ENCODE measurements at regions not wholly inside any gene's neighbourhood (a gene's known extent, or its start where the extent isn't known, plus 50 kb on each side); places are given as distances from the start of the nearest gene placed in this dataset.

GRCh38 chr13:34352958-34353357 lies 535.0 kb downstream of the RFC3 start:
- no peaks in the 10 kb centered on the region for H3K79me2 ChIP-seq (ENCODE audit: low read depth)
- no peak for DNase-seq
- H2AFZ ChIP-seq, result no peak overlapping the region
- no peak overlapping the region for H3K4me2 ChIP-seq
- POLR2A ChIA-PET (ENCODE audit: unreplicated experiment), result no interaction called here
- H3K4me1 ChIP-seq (replicated peaks; ENCODE audit: insufficient read depth), result peaks cover 42% of the 10 kb centered on the region
- CTCF ChIA-PET, result no interaction called here
- intact Hi-C loops (cut with micrococcal nuclease; ENCODE audit: unreplicated experiment), result no loop called here
- peaks cover 2% of the 10 kb centered on the region; the same call in 1 of the 2 replicates for H3K9me3 ChIP-seq (ENCODE audit: insufficient read depth, low read depth)
- no peak overlapping the region for H3K27ac ChIP-seq
- H3K27me3 ChIP-seq (ENCODE audit: insufficient read depth, low read depth), result no peaks in the 10 kb centered on the region
- no peaks in the 10 kb centered on the region for H3K36me3 ChIP-seq (ENCODE audit: low read depth)
- H3K9me2 ChIP-seq (ENCODE audit: insufficient read depth), result no peaks in the 10 kb centered on the region
- no TSS peak for BruUV-seq (replicated peaks)
- TF ChIP-seq CTCF (conservative IDR thresholded peaks at IDR 0.05) (no peak), EZH2 (IDR thresholded peaks at IDR 0.05; ENCODE audit: low read depth) (no peak)
- peaks cover 35% of the 10 kb centered on the region for H3F3A ChIP-seq (ENCODE audit: insufficient read depth, low read depth)
- H4K20me1 ChIP-seq (ENCODE audit: insufficient read depth), result no peaks in the 10 kb centered on the region
- H3K4me3 ChIP-seq, result no peak overlapping the region

GRCh38 chr13:34356686-34357434 lies 538.9 kb downstream of the RFC3 start:
- BruUV-seq (replicated peaks), result no TSS peak
- Histone ChIP-seq H3K9me2 (ENCODE audit: insufficient read depth) (no peaks in the 10 kb centered on the region), H2AFZ (peak overlapping the region; percentile 61), H3K27me3 (ENCODE audit: insufficient read depth, low read depth) (no peaks in the 10 kb centered on the region), H4K20me1 (ENCODE audit: insufficient read depth) (no peaks in the 10 kb centered on the region), H3K4me2 (peak overlapping the region; percentile 55), H3K9me3 (ENCODE audit: insufficient read depth, low read depth) (no peaks in the 10 kb centered on the region; the same call in none of the 2 replicates), H3K4me3 (no peak overlapping the region), H3K27ac (peak overlapping the region; percentile 87), H3K79me2 (ENCODE audit: low read depth) (no peaks in the 10 kb centered on the region), H3F3A (ENCODE audit: insufficient read depth, low read depth) (peaks cover 34% of the 10 kb centered on the region; the same call in 1 of the 2 replicates), H3K4me1 (replicated peaks; ENCODE audit: insufficient read depth) (peaks cover 47% of the 10 kb centered on the region), H3K36me3 (ENCODE audit: low read depth) (no peaks in the 10 kb centered on the region)
- ChIA-PET POLR2A (ENCODE audit: unreplicated experiment) (no interaction called here), CTCF (no interaction called here)
- TF ChIP-seq EZH2 (IDR thresholded peaks at IDR 0.05; ENCODE audit: low read depth) (no peak), CTCF (conservative IDR thresholded peaks at IDR 0.05) (no peak)
- DNase-seq, result no peak
- intact Hi-C loops (cut with micrococcal nuclease; ENCODE audit: unreplicated experiment), result loop anchor here (5.0 kb wide), 3 partner anchors 110 to 800 kb away; no protein-coding TSS in a partner anchor

DNA sequence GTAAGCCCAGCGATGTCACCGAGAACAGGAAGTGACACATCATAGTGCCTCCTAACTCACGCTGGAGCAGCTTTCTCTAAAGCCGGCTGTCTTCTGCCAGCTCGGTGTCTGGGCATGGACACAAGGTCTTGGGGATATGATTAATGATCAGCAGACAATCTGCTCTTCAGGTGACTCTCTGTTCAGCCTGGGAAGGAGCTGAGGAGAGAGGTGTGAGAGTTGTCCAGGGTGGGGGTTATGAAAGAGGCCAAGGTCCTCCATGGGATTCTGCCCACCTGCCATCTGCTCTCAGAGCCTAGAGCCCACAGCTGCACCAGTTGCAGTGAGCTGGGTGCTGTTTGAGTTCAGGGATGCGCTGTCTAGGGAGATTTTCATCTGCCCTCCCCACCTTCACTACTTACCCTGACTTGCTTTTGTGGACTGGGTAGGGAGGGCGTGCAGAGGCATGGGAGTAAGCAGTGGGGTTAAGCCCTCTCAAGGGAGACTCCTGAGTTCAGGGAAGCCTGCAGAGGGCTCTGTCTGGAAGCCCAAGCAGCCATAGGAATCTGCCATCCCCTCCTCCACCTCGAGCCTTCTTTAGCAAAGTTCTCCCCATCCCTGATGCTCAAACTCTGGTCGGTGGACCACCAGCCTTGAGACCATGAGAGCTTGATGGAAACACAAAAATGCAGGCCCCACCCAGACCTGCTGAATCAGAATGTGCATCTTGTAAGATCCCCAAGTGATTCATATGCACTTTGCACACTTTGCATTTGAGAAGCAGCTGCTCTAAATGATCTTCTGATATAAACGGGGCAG lies 539.7 kb downstream of the RFC3 start:
- H3K4me3 ChIP-seq, result no peak overlapping the region
- no peak for TF ChIP-seq EZH2 (IDR thresholded peaks at IDR 0.05; ENCODE audit: low read depth)
- TF ChIP-seq CTCF (conservative IDR thresholded peaks at IDR 0.05), result no peak
- no peaks in the 10 kb centered on the region for H3K36me3 ChIP-seq (ENCODE audit: low read depth)
- DNase-seq, result peak; percentile 25 to 76
- peak overlapping the region; percentile 55 for H3K4me2 ChIP-seq
- H2AFZ ChIP-seq, result peak overlapping the region; percentile 61; the same call in 1 of the 2 replicates
- H3K27ac ChIP-seq, result peak overlapping the region; percentile 87
- H3F3A ChIP-seq (ENCODE audit: insufficient read depth, low read depth), result peaks cover 34% of the 10 kb centered on the region; the same call in 1 of the 2 replicates
- no peaks in the 10 kb centered on the region for H3K79me2 ChIP-seq (ENCODE audit: low read depth)
- CTCF ChIA-PET, result no interaction called here
- BruUV-seq (replicated peaks), result no TSS peak
- no peaks in the 10 kb centered on the region for H3K9me2 ChIP-seq (ENCODE audit: insufficient read depth)
- intact Hi-C loops (cut with micrococcal nuclease; ENCODE audit: unreplicated experiment), result loop anchor here (5.0 kb wide), 3 partner anchors 110 to 800 kb away; no protein-coding TSS in a partner anchor
- peaks cover 47% of the 10 kb centered on the region for H3K4me1 ChIP-seq (replicated peaks; ENCODE audit: insufficient read depth)
- POLR2A ChIA-PET (ENCODE audit: unreplicated experiment), result interaction anchor here (0.5 kb wide), 1 partner anchor 677 kb away, joined by 5 read pairs; no protein-coding TSS in a partner anchor
- no peaks in the 10 kb centered on the region for H3K27me3 ChIP-seq (ENCODE audit: insufficient read depth, low read depth)
- no peaks in the 10 kb centered on the region; the same call in none of the 2 replicates for H3K9me3 ChIP-seq (ENCODE audit: insufficient read depth, low read depth)
- H4K20me1 ChIP-seq (ENCODE audit: insufficient read depth), result no peaks in the 10 kb centered on the region
